SKM-1 (cell line): ENCODE measurements at regions not wholly inside any gene's neighbourhood (a gene's known extent, or its start where the extent isn't known, plus 50 kb on each side); places are given as distances from the start of the nearest gene placed in this dataset.
"Not testable (repeated sequence)": the region's sequence is repeated elsewhere in the genome, so short reads cannot be mapped to it uniquely, and the experiment has no call there.

Experiments
- DNase-seq: peaks from one replicate; lab custom pipeline; 2025; ENCODE audit not compliant: unreplicated experiment; lab: John Stamatoyannopoulos, UW

- no peak for DNase-seq
Measured at GRCh38 chr18:73151086-73151485, 283.3 kb upstream of the NETO1 start.

- DNase-seq = no peak
Measured at GRCh38 chr18:73150199-73150598, 282.4 kb upstream of the NETO1 start.

GRCh38 chr18:73147590-73147989, 279.8 kb upstream of the NETO1 start:
- no peak for DNase-seq

- no peak for DNase-seq
Measured at GRCh38 chr18:73144030-73144429, 276.2 kb upstream of the NETO1 start.

GRCh38 chr18:73136134-73136533, 268.3 kb upstream of the NETO1 start:
- DNase-seq = peak; percentile 6

GRCh38 chr18:73124175-73124574, 256.4 kb upstream of the NETO1 start:
- DNase-seq = no peak

- no peak for DNase-seq
Measured at GRCh38 chr18:73121207-73121606, 253.4 kb upstream of the NETO1 start.

GRCh38 chr18:73120626-73121025, 252.8 kb upstream of the NETO1 start:
- DNase-seq = no peak

GRCh38 chr18:73119574-73119973, 251.8 kb upstream of the NETO1 start:
- DNase-seq = peak; percentile 52

GRCh38 chr18:73118121-73118816, 250.5 kb upstream of the NETO1 start:
- DNase-seq = peak; percentile 60

GRCh38 chr18:73110307-73110706, 242.5 kb upstream of the NETO1 start:
- no peak for DNase-seq

- DNase-seq = no peak
Measured at GRCh38 chr18:73101977-73102376, 234.2 kb upstream of the NETO1 start.

- not testable (repeated sequence) for DNase-seq
Measured at GRCh38 chr18:73101491-73101890, 233.7 kb upstream of the NETO1 start.

- DNase-seq = no peak
Measured at GRCh38 chr18:73099759-73100158, 232.0 kb upstream of the NETO1 start.

- no peak for DNase-seq
Measured at GRCh38 chr18:73093687-73094250, 226.0 kb upstream of the NETO1 start.

- no peak for DNase-seq
Measured at GRCh38 chr18:73088445-73088844, 220.7 kb upstream of the NETO1 start.

GRCh38 chr18:73087282-73087977, 219.6 kb upstream of the NETO1 start:
- no peak for DNase-seq

GRCh38 chr18:73079920-73080319, 212.1 kb upstream of the NETO1 start:
- peak; percentile 20 for DNase-seq

GRCh38 chr18:73060666-73061288, 193.0 kb upstream of the NETO1 start:
- DNase-seq = no peak

GRCh38 chr18:73059280-73059679, 191.5 kb upstream of the NETO1 start:
- DNase-seq = no peak

GRCh38 chr18:73047688-73048087, 179.9 kb upstream of the NETO1 start:
- DNase-seq = no peak

GRCh38 chr18:73045037-73045436, 177.2 kb upstream of the NETO1 start:
- no peak for DNase-seq
